OCI-LY7 (cell line): ENCODE measurements at regions not wholly inside any gene's neighbourhood (a gene's known extent, or its start where the extent isn't known, plus 50 kb on each side); places are given as distances from the start of the nearest gene placed in this dataset.

Experiments used
- CTCF ChIP-seq: fragments of 200-600 bp; sonication (generic); conservative IDR thresholded peaks from 2 replicates; pipeline ENCODE4 v1.5.1; 2014; ENCODE audit warnings: mild to moderate bottlenecking, antibody characterized with exemption, low read length, moderate library complexity, mixed read lengths
- EZH2phosphoT487 ChIP-seq: fragments of 200-600 bp; sonication (generic); IDR thresholded peaks from 2 replicates; pipeline ENCODE4 v1.6.1; 2018; ENCODE audit warnings: low read depth, borderline replicate concordance, mild to moderate bottlenecking, mixed run types, antibody characterized with exemption, low read length, moderate library complexity, mixed read lengths

GRCh38 chr1:74943046-74943445, 191.1 kb upstream of the LHX8 start:
- TF ChIP-seq CTCF (no peak), EZH2phosphoT487 (no peak)
